ENCODE measurements at regions not wholly inside any gene's neighbourhood (a gene's known extent, or its start where the extent isn't known, plus 50 kb on each side); places are given as distances from the start of the nearest gene placed in this dataset.
A peak's percentile ranks its signal among the peaks of the same experiment; 100 is the strongest.

GRCh38 chr2:18836436-18836835, 247.1 kb upstream of the NT5C1B start:
- no peak overlapping the region for H3K4me3 ChIP-seq (ENCODE audit: low read length)
- H3K4me1 ChIP-seq (ENCODE audit: control insufficient read depth, insufficient read depth, low read length), result peaks cover 40% of the 10 kb centered on the region
- no peaks in the 10 kb centered on the region for H3K27me3 ChIP-seq (replicated peaks; ENCODE audit: control insufficient read depth, insufficient read depth, low read length)
- H3K9ac ChIP-seq (ENCODE audit: low read length), result no peak overlapping the region
- DNase-seq (ENCODE audit: low read depth), result no peak
- no peaks in the 10 kb centered on the region for H3K36me3 ChIP-seq (ENCODE audit: control insufficient read depth, insufficient read depth, low read length, severe bottlenecking)
- no peaks in the 10 kb centered on the region for H3K9me3 ChIP-seq (ENCODE audit: control insufficient read depth, low read length)

GRCh38 chr2:18835787-18836186, 246.4 kb upstream of the NT5C1B start:
- peaks cover 46% of the 10 kb centered on the region for H3K4me1 ChIP-seq (ENCODE audit: control insufficient read depth, insufficient read depth, low read length)
- no peaks in the 10 kb centered on the region for H3K27me3 ChIP-seq (replicated peaks; ENCODE audit: control insufficient read depth, insufficient read depth, low read length)
- H3K4me3 ChIP-seq (ENCODE audit: low read length), result no peak overlapping the region
- no peaks in the 10 kb centered on the region for H3K9me3 ChIP-seq (ENCODE audit: control insufficient read depth, low read length)
- H3K36me3 ChIP-seq (ENCODE audit: control insufficient read depth, insufficient read depth, low read length, severe bottlenecking), result no peaks in the 10 kb centered on the region
- DNase-seq (ENCODE audit: low read depth), result no peak
- no peak overlapping the region for H3K9ac ChIP-seq (ENCODE audit: low read length)

DNA sequence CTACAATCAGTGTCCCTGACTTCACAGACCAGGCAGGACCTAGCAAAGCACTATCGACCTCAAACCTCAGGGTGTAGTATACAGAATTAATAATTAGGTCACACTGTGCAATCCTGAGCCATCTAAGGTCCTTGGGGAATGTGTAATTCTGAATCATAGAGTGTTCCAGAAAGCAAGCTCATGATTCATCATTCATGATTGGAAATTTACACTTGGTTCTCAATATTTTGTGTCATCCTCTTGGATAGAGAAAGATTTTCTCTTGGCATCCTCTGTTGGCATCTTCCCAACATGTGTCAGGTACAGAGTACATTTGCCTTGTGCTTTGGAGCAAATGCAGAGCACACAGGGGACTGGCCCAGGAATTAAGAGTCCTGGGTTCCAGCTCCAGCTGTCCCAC, 245.0 kb upstream of the NT5C1B start:
- H3K4me1 ChIP-seq (ENCODE audit: control insufficient read depth, insufficient read depth, low read length), result peaks cover 60% of the 10 kb centered on the region
- H3K4me3 ChIP-seq (ENCODE audit: low read length), result no peak overlapping the region
- H3K36me3 ChIP-seq (ENCODE audit: control insufficient read depth, insufficient read depth, low read length, severe bottlenecking), result no peaks in the 10 kb centered on the region
- peak; percentile 21 for DNase-seq (ENCODE audit: low read depth)
- peak overlapping the region; percentile 25 for H3K9ac ChIP-seq (ENCODE audit: low read length)
- no peaks in the 10 kb centered on the region for H3K9me3 ChIP-seq (ENCODE audit: control insufficient read depth, low read length)
- no peaks in the 10 kb centered on the region for H3K27me3 ChIP-seq (replicated peaks; ENCODE audit: control insufficient read depth, insufficient read depth, low read length)

GRCh38 chr2:18833941-18834340, 244.6 kb upstream of the NT5C1B start:
- Histone ChIP-seq H3K9me3 (ENCODE audit: control insufficient read depth, low read length) (no peaks in the 10 kb centered on the region), H3K36me3 (ENCODE audit: control insufficient read depth, insufficient read depth, low read length, severe bottlenecking) (no peaks in the 10 kb centered on the region), H3K4me3 (ENCODE audit: low read length) (peak overlapping the region; percentile 22), H3K4me1 (ENCODE audit: control insufficient read depth, insufficient read depth, low read length) (peaks cover 64% of the 10 kb centered on the region), H3K9ac (ENCODE audit: low read length) (peak overlapping the region; percentile 25), H3K27me3 (replicated peaks; ENCODE audit: control insufficient read depth, insufficient read depth, low read length) (no peaks in the 10 kb centered on the region)
- DNase-seq (ENCODE audit: low read depth), result no peak

DNA sequence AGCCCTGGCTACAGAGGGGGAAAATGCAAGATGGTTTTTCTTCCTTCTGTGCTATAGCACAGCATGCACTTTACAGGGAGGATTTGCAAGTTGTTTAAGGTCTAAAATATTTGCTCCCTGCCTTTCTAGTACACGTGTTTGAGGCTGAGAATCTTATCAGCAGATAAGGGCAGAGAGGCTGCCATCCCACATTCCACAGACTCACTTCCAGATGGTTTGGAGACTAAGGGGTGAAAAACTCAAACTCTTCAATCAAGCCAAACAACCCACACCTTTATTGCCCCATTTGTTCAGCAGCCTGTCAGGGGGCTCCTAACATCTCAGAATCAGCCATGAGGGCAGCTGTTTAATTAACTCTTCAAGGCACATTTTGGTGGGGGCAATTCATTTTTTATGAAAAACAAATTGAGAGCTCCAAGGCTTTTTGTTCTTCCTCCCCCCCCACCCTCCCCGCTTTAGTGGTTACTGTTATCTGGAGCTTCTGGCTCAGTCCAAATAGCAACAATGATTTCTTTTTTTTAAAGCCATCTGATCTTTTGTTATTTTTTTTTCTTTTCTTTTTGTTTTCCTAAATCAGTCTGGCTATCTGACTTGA, 242.6 kb upstream of the NT5C1B start:
- DNase-seq (ENCODE audit: low read depth), result no peak
- no peaks in the 10 kb centered on the region for H3K36me3 ChIP-seq (ENCODE audit: control insufficient read depth, insufficient read depth, low read length, severe bottlenecking)
- H3K4me1 ChIP-seq (ENCODE audit: control insufficient read depth, insufficient read depth, low read length), result peaks cover 67% of the 10 kb centered on the region
- no peak overlapping the region for H3K4me3 ChIP-seq (ENCODE audit: low read length)
- H3K9ac ChIP-seq (ENCODE audit: low read length), result peak overlapping the region; percentile 23
- no peaks in the 10 kb centered on the region for H3K27me3 ChIP-seq (replicated peaks; ENCODE audit: control insufficient read depth, insufficient read depth, low read length)
- H3K9me3 ChIP-seq (ENCODE audit: control insufficient read depth, low read length), result no peaks in the 10 kb centered on the region

DNA sequence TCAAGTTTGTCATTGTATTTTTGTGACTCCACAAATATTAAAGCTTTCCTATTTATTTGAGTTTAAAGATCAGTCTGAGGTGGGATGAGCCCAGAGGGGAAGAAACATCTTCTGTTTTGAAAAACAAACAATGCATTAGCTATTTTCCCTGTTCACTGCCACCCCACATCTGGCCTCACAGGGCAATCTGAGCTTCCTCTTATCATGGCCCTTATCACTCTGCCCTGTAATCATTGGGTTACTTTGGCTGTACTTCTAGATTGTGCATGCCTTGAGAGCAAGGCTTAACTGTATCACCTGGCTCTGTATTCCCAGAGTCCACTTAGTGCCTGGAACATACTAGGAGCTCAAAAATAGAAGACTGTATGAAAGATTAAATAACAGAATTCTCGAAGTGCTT, 241.6 kb upstream of the NT5C1B start:
- no peaks in the 10 kb centered on the region for H3K9me3 ChIP-seq (ENCODE audit: control insufficient read depth, low read length)
- DNase-seq (ENCODE audit: low read depth), result no peak
- H3K27me3 ChIP-seq (replicated peaks; ENCODE audit: control insufficient read depth, insufficient read depth, low read length), result no peaks in the 10 kb centered on the region
- H3K36me3 ChIP-seq (ENCODE audit: control insufficient read depth, insufficient read depth, low read length, severe bottlenecking), result no peaks in the 10 kb centered on the region
- H3K4me1 ChIP-seq (ENCODE audit: control insufficient read depth, insufficient read depth, low read length), result peaks cover 67% of the 10 kb centered on the region
- H3K4me3 ChIP-seq (ENCODE audit: low read length), result no peak overlapping the region
- no peak overlapping the region for H3K9ac ChIP-seq (ENCODE audit: low read length)

GRCh38 chr2:18829976-18830375, 240.6 kb upstream of the NT5C1B start:
- peak overlapping the region; percentile 6 for H3K9ac ChIP-seq (ENCODE audit: low read length)
- no peaks in the 10 kb centered on the region for H3K36me3 ChIP-seq (ENCODE audit: control insufficient read depth, insufficient read depth, low read length, severe bottlenecking)
- DNase-seq (ENCODE audit: low read depth), result no peak
- H3K4me1 ChIP-seq (ENCODE audit: control insufficient read depth, insufficient read depth, low read length), result peaks cover 59% of the 10 kb centered on the region
- no peak overlapping the region for H3K4me3 ChIP-seq (ENCODE audit: low read length)
- no peaks in the 10 kb centered on the region for H3K27me3 ChIP-seq (replicated peaks; ENCODE audit: control insufficient read depth, insufficient read depth, low read length)
- no peaks in the 10 kb centered on the region for H3K9me3 ChIP-seq (ENCODE audit: control insufficient read depth, low read length)

DNA sequence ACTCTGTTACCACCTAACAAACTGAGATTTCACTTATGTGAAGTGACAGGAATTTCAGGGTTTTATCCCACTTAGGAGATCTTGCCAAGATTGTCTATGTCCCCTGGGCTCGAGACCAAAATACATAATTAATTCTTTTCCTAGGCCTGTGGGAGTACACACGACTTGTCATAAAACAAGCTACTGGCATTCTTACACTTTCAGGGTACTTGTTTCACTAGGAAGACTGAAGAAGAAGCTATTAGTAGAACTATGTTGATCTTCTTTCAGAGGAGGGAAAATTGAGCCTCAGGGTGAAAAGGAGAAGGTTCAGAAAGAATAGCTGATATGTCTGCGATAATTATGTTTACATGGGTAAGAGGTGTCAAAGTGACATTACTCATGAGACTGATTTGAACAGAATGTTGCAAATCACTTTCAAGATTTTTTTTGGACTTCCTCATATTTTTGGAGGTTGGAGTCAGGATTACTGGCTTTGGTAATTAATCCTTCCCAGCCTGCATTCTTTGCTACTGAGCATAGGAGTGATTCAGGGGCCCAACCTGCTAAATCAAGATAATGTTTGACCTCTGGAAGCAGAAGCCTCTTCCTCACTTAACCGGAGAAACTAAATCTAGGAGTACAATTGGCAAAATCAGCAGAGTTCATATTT, 240.0 kb upstream of the NT5C1B start:
- H3K27me3 ChIP-seq (replicated peaks; ENCODE audit: control insufficient read depth, insufficient read depth, low read length), result no peaks in the 10 kb centered on the region
- H3K9me3 ChIP-seq (ENCODE audit: control insufficient read depth, low read length), result no peaks in the 10 kb centered on the region
- H3K9ac ChIP-seq (ENCODE audit: low read length), result peak overlapping the region; percentile 39
- H3K36me3 ChIP-seq (ENCODE audit: control insufficient read depth, insufficient read depth, low read length, severe bottlenecking), result no peaks in the 10 kb centered on the region
- no peak overlapping the region for H3K4me3 ChIP-seq (ENCODE audit: low read length)
- DNase-seq (ENCODE audit: low read depth), result peak; percentile 37
- H3K4me1 ChIP-seq (ENCODE audit: control insufficient read depth, insufficient read depth, low read length), result peaks cover 53% of the 10 kb centered on the region

DNA sequence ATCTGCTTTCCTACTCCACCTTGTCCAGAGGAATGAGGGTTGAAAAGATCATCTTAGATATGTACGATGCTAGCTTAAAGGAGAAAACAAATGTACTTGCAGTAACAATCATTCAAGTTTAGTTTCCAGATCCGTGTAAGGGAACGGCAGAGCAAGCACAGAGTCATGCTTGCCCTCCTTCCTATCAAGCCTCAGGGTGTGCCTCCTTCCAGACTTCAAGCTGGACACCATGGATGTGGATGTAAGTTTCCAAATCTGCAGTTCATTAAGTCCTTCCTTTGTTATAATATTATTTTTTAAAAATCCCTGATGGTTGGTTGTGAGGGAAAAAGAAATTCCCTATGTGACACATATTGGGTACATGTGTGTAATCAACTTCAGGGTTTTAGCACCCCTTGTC, 238.9 kb upstream of the NT5C1B start:
- Histone ChIP-seq H3K4me3 (ENCODE audit: low read length) (no peak overlapping the region), H3K9ac (ENCODE audit: low read length) (no peak overlapping the region), H3K36me3 (ENCODE audit: control insufficient read depth, insufficient read depth, low read length, severe bottlenecking) (no peaks in the 10 kb centered on the region), H3K9me3 (ENCODE audit: control insufficient read depth, low read length) (no peaks in the 10 kb centered on the region), H3K4me1 (ENCODE audit: control insufficient read depth, insufficient read depth, low read length) (peaks cover 43% of the 10 kb centered on the region), H3K27me3 (replicated peaks; ENCODE audit: control insufficient read depth, insufficient read depth, low read length) (no peaks in the 10 kb centered on the region)
- DNase-seq (ENCODE audit: low read depth), result no peak

DNA sequence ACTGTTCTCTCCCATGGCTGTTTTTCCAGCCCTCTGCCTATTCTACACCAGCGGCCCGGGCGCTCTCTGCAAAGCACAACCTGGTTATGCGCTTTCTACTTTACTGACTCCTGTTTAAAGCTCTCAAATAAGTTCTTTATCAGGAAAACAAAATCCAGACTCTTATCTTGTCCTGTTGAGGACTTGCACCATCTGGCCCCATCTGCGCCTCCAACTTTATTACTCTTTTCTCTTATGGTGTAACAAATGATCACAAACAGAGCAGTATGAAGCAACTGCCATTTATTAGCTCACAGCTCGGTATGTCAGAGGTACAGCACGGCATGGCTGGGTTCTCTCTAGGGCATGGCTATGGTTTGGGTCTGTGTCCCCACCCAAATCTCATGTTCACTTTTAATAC, 236.5 kb upstream of the NT5C1B start:
- Histone ChIP-seq H3K4me1 (ENCODE audit: control insufficient read depth, insufficient read depth, low read length) (peaks cover 21% of the 10 kb centered on the region), H3K27me3 (replicated peaks; ENCODE audit: control insufficient read depth, insufficient read depth, low read length) (no peaks in the 10 kb centered on the region), H3K36me3 (ENCODE audit: control insufficient read depth, insufficient read depth, low read length, severe bottlenecking) (no peaks in the 10 kb centered on the region), H3K9me3 (ENCODE audit: control insufficient read depth, low read length) (no peaks in the 10 kb centered on the region), H3K9ac (ENCODE audit: low read length) (no peak overlapping the region), H3K4me3 (ENCODE audit: low read length) (no peak overlapping the region)
- no peak for DNase-seq (ENCODE audit: low read depth)

GRCh38 chr2:18824915-18825314, 235.5 kb upstream of the NT5C1B start:
- Histone ChIP-seq H3K4me1 (ENCODE audit: control insufficient read depth, insufficient read depth, low read length) (peaks cover 13% of the 10 kb centered on the region), H3K27me3 (replicated peaks; ENCODE audit: control insufficient read depth, insufficient read depth, low read length) (no peaks in the 10 kb centered on the region), H3K9ac (ENCODE audit: low read length) (no peak overlapping the region), H3K9me3 (ENCODE audit: control insufficient read depth, low read length) (no peaks in the 10 kb centered on the region), H3K4me3 (ENCODE audit: low read length) (no peak overlapping the region), H3K36me3 (ENCODE audit: control insufficient read depth, insufficient read depth, low read length, severe bottlenecking) (no peaks in the 10 kb centered on the region)
- DNase-seq (ENCODE audit: low read depth), result no peak

DNA sequence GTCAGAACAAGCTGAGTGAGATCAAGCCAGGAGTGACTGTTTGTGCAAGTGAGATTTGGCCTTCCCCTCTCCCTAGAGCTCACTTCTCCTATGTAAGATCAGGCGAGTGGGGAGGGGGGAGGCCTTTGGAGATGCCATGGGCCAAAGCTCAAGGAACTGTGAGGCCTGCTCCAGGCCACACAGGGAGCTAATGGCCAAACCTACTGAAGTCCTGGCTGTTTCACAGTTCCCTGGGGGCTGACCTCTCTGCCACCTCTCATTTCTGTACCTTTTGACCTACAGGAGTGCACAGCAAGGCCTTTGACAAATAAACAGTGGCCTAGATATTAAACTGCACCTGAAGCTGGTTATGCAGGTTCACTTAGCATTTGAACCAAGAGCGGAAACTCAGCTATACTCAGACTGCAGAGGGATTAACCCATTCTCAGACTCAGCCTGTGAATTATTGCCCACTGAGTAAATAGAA, 235.0 kb upstream of the NT5C1B start:
- DNase-seq (ENCODE audit: low read depth), result no peak

More for the DNA sequence above, 235.0 kb upstream of the NT5C1B start:
- no peak overlapping the region for H3K9ac ChIP-seq (ENCODE audit: low read length)
- no peaks in the 10 kb centered on the region for H3K36me3 ChIP-seq (ENCODE audit: control insufficient read depth, insufficient read depth, low read length, severe bottlenecking)
- no peak overlapping the region for H3K4me3 ChIP-seq (ENCODE audit: low read length)
- H3K27me3 ChIP-seq (replicated peaks; ENCODE audit: control insufficient read depth, insufficient read depth, low read length), result no peaks in the 10 kb centered on the region
- peaks cover 8% of the 10 kb centered on the region for H3K4me1 ChIP-seq (ENCODE audit: control insufficient read depth, insufficient read depth, low read length)
- H3K9me3 ChIP-seq (ENCODE audit: control insufficient read depth, low read length), result no peaks in the 10 kb centered on the region

Measured in adipocyte (in vitro differentiated cells).